ENCODE measurements at regions not wholly inside any gene's neighbourhood (a gene's known extent, or its start where the extent isn't known, plus 50 kb on each side); places are given as distances from the start of the nearest gene placed in this dataset.

DNA sequence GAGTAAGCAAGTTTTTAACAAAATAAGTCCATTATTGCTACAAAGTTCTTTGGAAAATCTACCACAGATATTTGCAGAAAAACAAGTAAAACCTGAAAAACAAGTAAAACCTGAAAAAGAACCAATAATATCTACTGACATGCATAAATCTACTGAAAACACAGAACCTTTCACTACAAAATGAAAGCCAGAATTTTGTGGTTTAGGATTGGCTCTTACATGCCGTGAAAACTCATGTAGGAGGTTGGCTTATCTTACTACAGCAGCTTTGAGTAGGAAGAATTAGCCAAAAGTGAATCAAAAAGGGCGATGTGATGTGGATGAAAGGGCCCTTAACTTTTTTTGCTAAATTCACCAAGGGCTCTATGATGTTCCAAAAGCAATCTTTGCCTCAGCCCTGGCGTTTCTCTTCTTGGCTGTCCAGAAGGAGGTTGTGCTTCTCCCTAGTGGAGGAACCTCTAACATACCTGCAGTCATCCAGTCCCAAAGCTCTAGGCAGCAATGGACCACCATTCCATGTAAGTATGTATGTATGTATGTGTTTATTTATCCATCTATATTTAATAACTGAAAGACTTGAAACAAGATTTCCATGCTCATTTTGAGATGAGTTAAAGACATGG is 93.5 kb upstream of the ZNF804B start:
- POLR2A ChIA-PET = no interaction called here
- Histone ChIP-seq H3K4me3 (ENCODE audit: low read depth, low read length) (no peak overlapping the region), H3K9me3 (ENCODE audit: control insufficient read depth, insufficient read depth, low read depth, low read length) (no peaks in the 10 kb centered on the region), H3K27ac (ENCODE audit: extremely low read depth, low read depth, low read length) (no peak overlapping the region), H3K36me3 (ENCODE audit: control insufficient read depth in 2 of 2, insufficient read depth in 1 of 2, low read length in 2 of 2) (no peaks in the 10 kb centered on the region), H3K4me1 (ENCODE audit: control insufficient read depth, insufficient read depth, low read length) (no peaks in the 10 kb centered on the region)
- TF ChIP-seq ZNF747 (tag by site-specific recombination; IDR thresholded peaks at IDR 0.05) = no peak
- TF ChIP-seq SP3 (tag by site-specific recombination; IDR thresholded peaks at IDR 0.05) = no peak
- TF ChIP-seq ZNF555 (tag by site-specific recombination; conservative IDR thresholded peaks at IDR 0.05) = no peak
- TF ChIP-seq, protein P1, sequence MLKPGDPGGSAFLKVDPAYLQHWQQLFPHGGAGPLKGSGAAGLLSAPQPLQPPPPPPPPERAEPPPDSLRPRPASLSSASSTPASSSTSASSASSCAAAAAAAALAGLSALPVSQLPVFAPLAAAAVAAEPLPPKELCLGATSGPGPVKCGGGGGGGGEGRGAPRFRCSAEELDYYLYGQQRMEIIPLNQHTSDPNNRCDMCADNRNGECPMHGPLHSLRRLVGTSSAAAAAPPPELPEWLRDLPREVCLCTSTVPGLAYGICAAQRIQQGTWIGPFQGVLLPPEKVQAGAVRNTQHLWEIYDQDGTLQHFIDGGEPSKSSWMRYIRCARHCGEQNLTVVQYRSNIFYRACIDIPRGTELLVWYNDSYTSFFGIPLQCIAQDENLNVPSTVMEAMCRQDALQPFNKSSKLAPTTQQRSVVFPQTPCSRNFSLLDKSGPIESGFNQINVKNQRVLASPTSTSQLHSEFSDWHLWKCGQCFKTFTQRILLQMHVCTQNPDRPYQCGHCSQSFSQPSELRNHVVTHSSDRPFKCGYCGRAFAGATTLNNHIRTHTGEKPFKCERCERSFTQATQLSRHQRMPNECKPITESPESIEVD (tag by site-specific recombination; IDR thresholded peaks at IDR 0.05) = no peak
- TF ChIP-seq ZNF133 (tag by site-specific recombination; IDR thresholded peaks at IDR 0.05) = no peak
- TF ChIP-seq, protein P2, sequence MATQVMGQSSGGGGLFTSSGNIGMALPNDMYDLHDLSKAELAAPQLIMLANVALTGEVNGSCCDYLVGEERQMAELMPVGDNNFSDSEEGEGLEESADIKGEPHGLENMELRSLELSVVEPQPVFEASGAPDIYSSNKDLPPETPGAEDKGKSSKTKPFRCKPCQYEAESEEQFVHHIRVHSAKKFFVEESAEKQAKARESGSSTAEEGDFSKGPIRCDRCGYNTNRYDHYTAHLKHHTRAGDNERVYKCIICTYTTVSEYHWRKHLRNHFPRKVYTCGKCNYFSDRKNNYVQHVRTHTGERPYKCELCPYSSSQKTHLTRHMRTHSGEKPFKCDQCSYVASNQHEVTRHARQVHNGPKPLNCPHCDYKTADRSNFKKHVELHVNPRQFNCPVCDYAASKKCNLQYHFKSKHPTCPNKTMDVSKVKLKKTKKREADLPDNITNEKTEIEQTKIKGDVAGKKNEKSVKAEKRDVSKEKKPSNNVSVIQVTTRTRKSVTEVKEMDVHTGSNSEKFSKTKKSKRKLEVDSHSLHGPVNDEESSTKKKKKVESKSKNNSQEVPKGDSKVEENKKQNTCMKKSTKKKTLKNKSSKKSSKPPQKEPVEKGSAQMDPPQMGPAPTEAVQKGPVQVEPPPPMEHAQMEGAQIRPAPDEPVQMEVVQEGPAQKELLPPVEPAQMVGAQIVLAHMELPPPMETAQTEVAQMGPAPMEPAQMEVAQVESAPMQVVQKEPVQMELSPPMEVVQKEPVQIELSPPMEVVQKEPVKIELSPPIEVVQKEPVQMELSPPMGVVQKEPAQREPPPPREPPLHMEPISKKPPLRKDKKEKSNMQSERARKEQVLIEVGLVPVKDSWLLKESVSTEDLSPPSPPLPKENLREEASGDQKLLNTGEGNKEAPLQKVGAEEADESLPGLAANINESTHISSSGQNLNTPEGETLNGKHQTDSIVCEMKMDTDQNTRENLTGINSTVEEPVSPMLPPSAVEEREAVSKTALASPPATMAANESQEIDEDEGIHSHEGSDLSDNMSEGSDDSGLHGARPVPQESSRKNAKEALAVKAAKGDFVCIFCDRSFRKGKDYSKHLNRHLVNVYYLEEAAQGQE (tag by site-specific recombination; IDR thresholded peaks at IDR 0.05) = no peak
- TF ChIP-seq GLIS2 (tag by site-specific recombination; IDR thresholded peaks at IDR 0.05) = no peak
- TF ChIP-seq, protein P3, sequence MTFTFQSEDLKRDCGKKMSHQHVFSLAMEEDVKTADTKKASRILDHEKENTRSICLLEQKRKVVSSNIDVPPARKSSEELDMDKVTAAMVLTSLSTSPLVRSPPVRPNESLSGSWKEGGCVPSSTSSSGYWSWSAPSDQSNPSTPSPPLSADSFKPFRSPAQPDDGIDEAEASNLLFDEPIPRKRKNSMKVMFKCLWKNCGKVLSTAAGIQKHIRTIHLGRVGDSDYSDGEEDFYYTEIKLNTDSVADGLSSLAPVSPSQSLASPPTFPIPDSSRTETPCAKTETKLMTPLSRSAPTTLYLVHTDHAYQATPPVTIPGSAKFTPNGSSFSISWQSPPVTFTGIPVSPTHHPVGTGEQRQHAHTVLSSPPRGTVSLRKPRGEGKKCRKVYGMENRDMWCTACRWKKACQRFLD (tag by site-specific recombination; IDR thresholded peaks at IDR 0.05) = no peak
- no peak for TF ChIP-seq KLF8 (tag by site-specific recombination; IDR thresholded peaks at IDR 0.05)
- no peak for TF ChIP-seq ZNF701 (tag by site-specific recombination; IDR thresholded peaks at IDR 0.05)
- TF ChIP-seq YY2 (tag by site-specific recombination; IDR thresholded peaks at IDR 0.05) = no peak
- no peak for TF ChIP-seq ZNF214 (tag by site-specific recombination; IDR thresholded peaks at IDR 0.05; ENCODE audit: borderline replicate concordance)
- TF ChIP-seq ZNF623 (tag by site-specific recombination; IDR thresholded peaks at IDR 0.05) = no peak
- TF ChIP-seq WT1 (tag by site-specific recombination; IDR thresholded peaks at IDR 0.05) = no peak
- TF ChIP-seq ZNF785 (tag by site-specific recombination; IDR thresholded peaks at IDR 0.05) = no peak
- no peak for TF ChIP-seq ZFHX2 (tag by site-specific recombination; conservative IDR thresholded peaks at IDR 0.05)
- no peak for TF ChIP-seq ZNF223 (tag by site-specific recombination; IDR thresholded peaks at IDR 0.05)
- TF ChIP-seq, protein P4, sequence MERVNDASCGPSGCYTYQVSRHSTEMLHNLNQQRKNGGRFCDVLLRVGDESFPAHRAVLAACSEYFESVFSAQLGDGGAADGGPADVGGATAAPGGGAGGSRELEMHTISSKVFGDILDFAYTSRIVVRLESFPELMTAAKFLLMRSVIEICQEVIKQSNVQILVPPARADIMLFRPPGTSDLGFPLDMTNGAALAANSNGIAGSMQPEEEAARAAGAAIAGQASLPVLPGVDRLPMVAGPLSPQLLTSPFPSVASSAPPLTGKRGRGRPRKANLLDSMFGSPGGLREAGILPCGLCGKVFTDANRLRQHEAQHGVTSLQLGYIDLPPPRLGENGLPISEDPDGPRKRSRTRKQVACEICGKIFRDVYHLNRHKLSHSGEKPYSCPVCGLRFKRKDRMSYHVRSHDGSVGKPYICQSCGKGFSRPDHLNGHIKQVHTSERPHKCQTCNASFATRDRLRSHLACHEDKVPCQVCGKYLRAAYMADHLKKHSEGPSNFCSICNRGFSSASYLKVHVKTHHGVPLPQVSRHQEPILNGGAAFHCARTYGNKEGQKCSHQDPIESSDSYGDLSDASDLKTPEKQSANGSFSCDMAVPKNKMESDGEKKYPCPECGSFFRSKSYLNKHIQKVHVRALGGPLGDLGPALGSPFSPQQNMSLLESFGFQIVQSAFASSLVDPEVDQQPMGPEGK (tag by site-specific recombination; IDR thresholded peaks at IDR 0.05) = no peak
- CTCF ChIA-PET = no interaction called here
